Kidney glomerular epithelial cell (primary cell): ENCODE measurements at regions not wholly inside any gene's neighbourhood (a gene's known extent, or its start where the extent isn't known, plus 50 kb on each side); places are given as distances from the start of the nearest gene placed in this dataset.
"Not testable (repeated sequence)": the region's sequence is repeated elsewhere in the genome, so short reads cannot be mapped to it uniquely, and the experiment has no call there.

Source experiments
- DNase-seq: peaks from one replicate; lab custom pipeline; 2025; lab: John Stamatoyannopoulos, UW

- DNase-seq: no peak
These were observed 149.5 kb upstream of the ZEB2 start for GRCh38 chr2:144669196-144669987.

GRCh38 chr2:144668493-144669110 is 148.7 kb upstream of the ZEB2 start:
- no peak for DNase-seq

- DNase-seq: no peak
These were observed 146.1 kb upstream of the ZEB2 start for GRCh38 chr2:144666032-144666431.

GRCh38 chr2:144663207-144663606 is 143.3 kb upstream of the ZEB2 start:
- no peak for DNase-seq

GRCh38 chr2:144660518-144661316 is 140.8 kb upstream of the ZEB2 start:
- DNase-seq: no peak

GRCh38 chr2:144659731-144660275 is 139.9 kb upstream of the ZEB2 start:
- DNase-seq: no peak

- DNase-seq: no peak
These were observed 134.6 kb upstream of the ZEB2 start for GRCh38 chr2:144654523-144654922.

- DNase-seq: no peak
These were observed 131.0 kb upstream of the ZEB2 start for GRCh38 chr2:144650907-144651306.

GRCh38 chr2:144648837-144649465 is 129.0 kb upstream of the ZEB2 start:
- no peak for DNase-seq

GRCh38 chr2:144645083-144645778 is 125.3 kb upstream of the ZEB2 start:
- DNase-seq: no peak

GRCh38 chr2:144644549-144644948 is 124.6 kb upstream of the ZEB2 start:
- no peak for DNase-seq

GRCh38 chr2:144643537-144644336 is 123.8 kb upstream of the ZEB2 start:
- DNase-seq: peak; percentile 60

GRCh38 chr2:144642856-144643255 is 122.9 kb upstream of the ZEB2 start:
- DNase-seq: no peak

- peak; percentile 56 for DNase-seq
These were observed 122.2 kb upstream of the ZEB2 start for GRCh38 chr2:144642131-144642530.

- not testable (repeated sequence) for DNase-seq
These were observed 118.3 kb upstream of the ZEB2 start for GRCh38 chr2:144638250-144638649.

- not testable (repeated sequence) for DNase-seq
These were observed 116.9 kb upstream of the ZEB2 start for GRCh38 chr2:144636860-144637259.

- DNase-seq: no peak
These were observed 112.9 kb upstream of the ZEB2 start for GRCh38 chr2:144632809-144633208.

GRCh38 chr2:144631636-144632035 is 111.7 kb upstream of the ZEB2 start:
- no peak for DNase-seq

- DNase-seq: peak; percentile 86
These were observed 110.7 kb upstream of the ZEB2 start for GRCh38 chr2:144630459-144631215.

- DNase-seq: no peak
These were observed 110.0 kb upstream of the ZEB2 start for GRCh38 chr2:144629935-144630334.
